OCI-LY7 (cell line): ENCODE measurements at regions not wholly inside any gene's neighbourhood (a gene's known extent, or its start where the extent isn't known, plus 50 kb on each side); places are given as distances from the start of the nearest gene placed in this dataset.

Experiments
- BruUV-seq: library from RNA; stranded (reverse); fragments of 400-500 nt; replicated peaks from 2 replicates; lab custom pipeline; 2021; lab: Mats Ljungman, UMichigan
- CTCF ChIA-PET: fragments of 300-600 bp; sonication (Branson Sonifier 250); formaldehyde crosslinking; loops from one replicate; lab custom pipeline; 2022; ENCODE audit warnings: antibody characterized with exemption; ENCODE audit not compliant: unreplicated experiment; lab: Charles Lee
- POLR2A ChIA-PET: fragments of 300-600 bp; sonication (Branson Sonifier 250); formaldehyde crosslinking; loops from one replicate; lab custom pipeline; 2022; ENCODE audit warnings: antibody characterized with exemption; lab: Charles Lee
- DNase-seq: peaks from one replicate; pipeline ENCODE4 v3.0.0-alpha.2; 2015; ENCODE audit warnings: low spot score
- H2AFZ ChIP-seq: fragments of 200-600 bp; sonication (generic), shearing (Covaris generic); 2 replicates; pipeline ENCODE4 v1.6.1; 2014; ENCODE audit warnings: mild to moderate bottlenecking, antibody characterized with exemption, low read length, moderate library complexity
- H3K27ac ChIP-seq: fragments of 200-600 bp; sonication (generic); 2 replicates; pipeline ENCODE4 v1.5.1; 2014; ENCODE audit warnings: mixed run types, low read depth, mild to moderate bottlenecking, moderate library complexity, low read length, inconsistent platforms; ENCODE audit not compliant: poor library complexity, severe bottlenecking
- H3K36me3 ChIP-seq: fragments of 200-600 bp; sonication (generic); 2 replicates; pipeline ENCODE4 v1.6.1; 2014; ENCODE audit warnings: mild to moderate bottlenecking, antibody characterized with exemption, low read length, moderate library complexity, mixed read lengths; ENCODE audit not compliant: insufficient read depth
- H3K4me1 ChIP-seq: fragments of 200-600 bp; sonication (generic); 2 replicates; pipeline ENCODE4 v1.5.1; 2014; ENCODE audit warnings: mild to moderate bottlenecking, low read length; ENCODE audit not compliant: insufficient read depth, poor library complexity, severe bottlenecking
- H3K4me2 ChIP-seq: fragments of 200-600 bp; sonication (generic); 2 replicates; pipeline ENCODE4 v1.6.1; 2014; ENCODE audit warnings: mild to moderate bottlenecking, low read length
- H3K4me3 ChIP-seq: fragments of 200-600 bp; sonication (generic); 2 replicates; pipeline ENCODE4 v1.5.1; 2014; ENCODE audit warnings: mild to moderate bottlenecking, low read depth, low read length; ENCODE audit not compliant: poor library complexity, severe bottlenecking
- H3K79me2 ChIP-seq: fragments of 200-600 bp; sonication (generic); 2 replicates; pipeline ENCODE4 v1.6.1; 2016; ENCODE audit warnings: low read depth, mild to moderate bottlenecking, low read length, moderate library complexity, mixed read lengths; ENCODE audit not compliant: insufficient read depth
- H3K9me2 ChIP-seq: fragments of 200-600 bp; sonication (generic); 2 replicates; pipeline ENCODE4 v1.6.1; 2016; ENCODE audit warnings: mild to moderate bottlenecking, low read length, mixed read lengths; ENCODE audit not compliant: insufficient read depth
- H3K9me3 ChIP-seq: fragments of 200-600 bp; sonication (generic); 2 replicates; pipeline ENCODE4 v1.6.1; 2014; ENCODE audit warnings: mild to moderate bottlenecking, mixed run types, low read length, mixed read lengths
- H4K20me1 ChIP-seq: fragments of 200-600 bp; sonication (generic); 2 replicates; pipeline ENCODE4 v1.6.1; 2014; ENCODE audit warnings: mild to moderate bottlenecking, antibody characterized with exemption, low read length, moderate library complexity, mixed read lengths; ENCODE audit not compliant: insufficient read depth
- EZH2phosphoT487 ChIP-seq: fragments of 200-600 bp; sonication (generic); IDR thresholded peaks from 2 replicates; pipeline ENCODE4 v1.6.1; 2018; ENCODE audit warnings: low read depth, borderline replicate concordance, mild to moderate bottlenecking, mixed run types, antibody characterized with exemption, low read length, moderate library complexity, mixed read lengths
- intact Hi-C: fragments of 100-400 bp; cut with micrococcal nuclease; formaldehyde crosslinking; loops from one replicate; pipeline ENCODE4 v1.10.0; 2022; ENCODE audit not compliant: unreplicated experiment
- TF ChIP-seq, protein P1 (sequence below): fragments of 200-600 bp; sonication (generic); conservative IDR thresholded peaks from 2 replicates; pipeline ENCODE4 v1.5.1; 2014; ENCODE audit warnings: mild to moderate bottlenecking, antibody characterized with exemption, low read length, moderate library complexity, mixed read lengths

DNA sequence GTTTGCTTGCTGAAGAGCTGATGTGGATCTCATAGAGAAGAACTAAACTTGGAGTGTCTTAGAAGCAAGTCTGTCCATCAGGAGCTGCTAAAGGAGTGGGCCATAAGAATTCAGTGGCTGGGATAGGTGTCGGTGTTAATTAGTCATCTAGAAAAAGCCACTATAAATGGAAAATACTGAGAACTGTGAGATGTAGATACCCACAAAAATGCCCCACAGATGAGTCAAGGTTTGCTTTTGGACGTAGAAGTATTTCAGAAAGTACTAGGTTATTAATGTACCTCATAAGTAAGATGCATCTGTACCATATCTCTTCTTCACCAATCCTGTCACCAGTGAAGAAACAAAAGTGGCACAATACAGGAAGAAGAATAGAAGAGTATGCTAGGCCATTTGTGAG, 530.9 kb upstream of the TGFBR2 start:
- CTCF ChIA-PET: no interaction called here
- H3K36me3 ChIP-seq: no peaks in the 10 kb centered on the region
- H3K4me3 ChIP-seq: no peak overlapping the region
- no peaks in the 10 kb centered on the region for H3K9me3 ChIP-seq
- TF ChIP-seq, protein P1, sequence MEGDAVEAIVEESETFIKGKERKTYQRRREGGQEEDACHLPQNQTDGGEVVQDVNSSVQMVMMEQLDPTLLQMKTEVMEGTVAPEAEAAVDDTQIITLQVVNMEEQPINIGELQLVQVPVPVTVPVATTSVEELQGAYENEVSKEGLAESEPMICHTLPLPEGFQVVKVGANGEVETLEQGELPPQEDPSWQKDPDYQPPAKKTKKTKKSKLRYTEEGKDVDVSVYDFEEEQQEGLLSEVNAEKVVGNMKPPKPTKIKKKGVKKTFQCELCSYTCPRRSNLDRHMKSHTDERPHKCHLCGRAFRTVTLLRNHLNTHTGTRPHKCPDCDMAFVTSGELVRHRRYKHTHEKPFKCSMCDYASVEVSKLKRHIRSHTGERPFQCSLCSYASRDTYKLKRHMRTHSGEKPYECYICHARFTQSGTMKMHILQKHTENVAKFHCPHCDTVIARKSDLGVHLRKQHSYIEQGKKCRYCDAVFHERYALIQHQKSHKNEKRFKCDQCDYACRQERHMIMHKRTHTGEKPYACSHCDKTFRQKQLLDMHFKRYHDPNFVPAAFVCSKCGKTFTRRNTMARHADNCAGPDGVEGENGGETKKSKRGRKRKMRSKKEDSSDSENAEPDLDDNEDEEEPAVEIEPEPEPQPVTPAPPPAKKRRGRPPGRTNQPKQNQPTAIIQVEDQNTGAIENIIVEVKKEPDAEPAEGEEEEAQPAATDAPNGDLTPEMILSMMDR: no peak
- TF ChIP-seq EZH2phosphoT487: no peak
- no peak for DNase-seq
- no peaks in the 10 kb centered on the region for H3K79me2 ChIP-seq
- no TSS peak for BruUV-seq
- intact Hi-C loops: no loop called here
- H2AFZ ChIP-seq: no peak overlapping the region
- H3K27ac ChIP-seq: no peak overlapping the region
- POLR2A ChIA-PET: no interaction called here
- H4K20me1 ChIP-seq: no peaks in the 10 kb centered on the region
- no peak overlapping the region for H3K4me2 ChIP-seq
- no peaks in the 10 kb centered on the region for H3K9me2 ChIP-seq
- no peaks in the 10 kb centered on the region for H3K4me1 ChIP-seq

DNA sequence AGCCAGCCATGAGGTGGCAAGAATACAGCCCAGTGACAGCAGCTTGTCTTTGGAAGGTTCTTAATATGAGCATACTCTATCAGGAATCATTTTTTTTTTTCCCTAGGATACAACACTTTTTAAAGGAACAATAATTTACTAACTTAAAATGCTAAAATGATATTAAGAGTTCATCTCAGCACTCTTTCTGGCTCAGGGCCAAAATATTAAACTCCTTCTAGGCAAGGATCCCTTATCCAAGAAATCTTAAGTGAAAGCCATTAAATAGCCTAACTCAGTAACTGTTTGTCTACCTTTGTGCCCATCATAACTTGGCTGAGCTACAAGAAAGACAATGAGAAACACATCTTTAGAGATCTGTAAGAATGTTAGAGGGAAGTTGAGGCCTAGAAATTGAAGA, 529.5 kb upstream of the TGFBR2 start:
- Histone ChIP-seq H3K36me3 (no peaks in the 10 kb centered on the region), H4K20me1 (no peaks in the 10 kb centered on the region), H3K4me2 (no peak overlapping the region), H3K27ac (no peak overlapping the region), H2AFZ (no peak overlapping the region), H3K9me2 (no peaks in the 10 kb centered on the region), H3K9me3 (no peaks in the 10 kb centered on the region), H3K4me1 (no peaks in the 10 kb centered on the region), H3K4me3 (no peak overlapping the region), H3K79me2 (no peaks in the 10 kb centered on the region)
- no TSS peak for BruUV-seq
- POLR2A ChIA-PET: no interaction called here
- TF ChIP-seq, protein P1: no peak
- no peak for TF ChIP-seq EZH2phosphoT487
- no peak for DNase-seq
- intact Hi-C loops: no loop called here
- CTCF ChIA-PET: no interaction called here

DNA sequence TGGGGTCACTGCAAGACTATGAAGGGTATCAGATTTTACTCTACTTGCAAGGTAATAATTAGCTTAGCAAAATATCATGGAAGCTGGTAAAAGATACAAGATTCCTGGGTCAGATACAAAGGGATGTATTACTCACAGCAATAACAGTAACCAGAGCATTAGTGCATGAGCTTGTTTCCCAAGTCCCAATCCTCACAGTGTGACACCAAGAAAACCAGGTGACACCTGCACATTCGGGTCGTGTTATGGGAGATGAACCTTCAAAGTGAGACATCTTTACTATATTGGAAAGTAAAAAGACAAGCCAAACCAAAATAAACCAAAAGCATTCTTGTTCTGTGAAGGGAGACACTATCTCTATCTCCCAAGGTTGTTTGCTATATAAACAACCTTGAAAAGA, 528.7 kb upstream of the TGFBR2 start:
- H3K79me2 ChIP-seq: no peaks in the 10 kb centered on the region
- no peaks in the 10 kb centered on the region for H3K36me3 ChIP-seq
- intact Hi-C loops: no loop called here
- no peak overlapping the region for H3K27ac ChIP-seq
- no peaks in the 10 kb centered on the region for H4K20me1 ChIP-seq
- no peak overlapping the region for H3K4me3 ChIP-seq
- CTCF ChIA-PET: no interaction called here
- H3K4me2 ChIP-seq: no peak overlapping the region
- H2AFZ ChIP-seq: no peak overlapping the region
- no TSS peak for BruUV-seq
- POLR2A ChIA-PET: no interaction called here
- no peaks in the 10 kb centered on the region for H3K4me1 ChIP-seq
- TF ChIP-seq EZH2phosphoT487: no peak
- TF ChIP-seq, protein P1: no peak
- H3K9me2 ChIP-seq: no peaks in the 10 kb centered on the region
- H3K9me3 ChIP-seq: no peaks in the 10 kb centered on the region
- no peak for DNase-seq
